Erythroblast (primary cell): ENCODE measurements at regions not wholly inside any gene's neighbourhood (a gene's known extent, or its start where the extent isn't known, plus 50 kb on each side); places are given as distances from the start of the nearest gene placed in this dataset.

ENCODE experiments used
- GATA1 ChIP-seq: IDR thresholded peaks from 2 replicates; pipeline ENCODE4 v1.6.1; 2011; ENCODE audit warnings: low read depth, mild to moderate bottlenecking, control low read depth, low read length, moderate library complexity
- POLR2A ChIP-seq: IDR thresholded peaks from 2 replicates; pipeline ENCODE4 v1.6.1; 2011; ENCODE audit warnings: mild to moderate bottlenecking, low read length

DNA sequence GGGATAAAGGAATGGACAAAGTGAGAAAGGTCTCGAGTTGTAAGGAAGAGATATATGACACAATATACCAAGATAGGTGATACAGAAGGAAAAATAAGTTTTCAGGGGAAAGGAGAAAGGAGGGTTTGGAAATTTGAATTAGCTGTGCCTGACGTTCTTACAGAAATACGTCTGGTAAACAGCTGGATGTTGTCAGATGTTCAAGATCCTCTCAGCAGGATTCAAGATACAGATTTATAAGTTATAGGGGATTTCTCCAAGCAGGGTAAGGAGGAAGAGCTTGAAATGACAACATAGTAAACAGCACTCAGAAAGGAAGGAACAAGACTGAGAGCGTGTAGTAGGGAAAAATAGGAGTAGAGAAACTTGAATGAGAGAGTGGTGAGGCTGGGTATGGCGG is 1184.1 kb downstream of the TYW1 start:
- no peak for TF ChIP-seq POLR2A
- no peak for TF ChIP-seq GATA1
